ENCODE measurements at regions not wholly inside any gene's neighbourhood (a gene's known extent, or its start where the extent isn't known, plus 50 kb on each side); places are given as distances from the start of the nearest gene placed in this dataset.

DNA sequence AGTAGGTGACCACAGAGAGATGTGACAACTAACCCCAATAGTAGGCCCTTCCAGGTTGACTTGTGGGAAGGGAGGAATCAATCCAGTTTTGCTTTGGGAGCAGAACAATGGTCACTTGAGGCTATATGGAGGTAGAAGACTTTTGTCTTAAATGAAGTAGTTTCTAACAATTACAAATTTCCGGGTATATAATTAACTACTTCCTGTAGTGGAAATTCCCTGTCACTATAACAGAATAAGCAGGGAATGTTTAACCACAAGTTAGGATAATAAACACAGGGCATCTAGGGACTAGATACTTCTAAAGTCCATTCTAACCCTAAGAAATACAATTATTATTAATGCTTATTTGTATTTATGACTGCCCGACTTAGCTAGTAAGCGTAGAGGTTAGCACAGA is 99.0 kb upstream of the TRPC3 start:
- Histone ChIP-seq H3K9me3 (peaks cover 0 to 1% (median 0%) of the 10 kb centered on the region in 4 donors), H3K4me1 (peaks cover 0 to 3% (median 0%) of the 10 kb centered on the region in 4 donors), H3K36me3 (no peaks in the 10 kb centered on the region), H3K27me3 (no peaks in the 10 kb centered on the region), H3K4me3 (no peak overlapping the region), H3K27ac (replicated peaks in 1 of 4) (no peak overlapping the region)
- no peak for TF ChIP-seq POLR2AphosphoS5 (IDR thresholded peaks at IDR 0.05)
- no peak for TF ChIP-seq EP300 (IDR thresholded peaks at IDR 0.05)
- TF ChIP-seq, protein P1, sequence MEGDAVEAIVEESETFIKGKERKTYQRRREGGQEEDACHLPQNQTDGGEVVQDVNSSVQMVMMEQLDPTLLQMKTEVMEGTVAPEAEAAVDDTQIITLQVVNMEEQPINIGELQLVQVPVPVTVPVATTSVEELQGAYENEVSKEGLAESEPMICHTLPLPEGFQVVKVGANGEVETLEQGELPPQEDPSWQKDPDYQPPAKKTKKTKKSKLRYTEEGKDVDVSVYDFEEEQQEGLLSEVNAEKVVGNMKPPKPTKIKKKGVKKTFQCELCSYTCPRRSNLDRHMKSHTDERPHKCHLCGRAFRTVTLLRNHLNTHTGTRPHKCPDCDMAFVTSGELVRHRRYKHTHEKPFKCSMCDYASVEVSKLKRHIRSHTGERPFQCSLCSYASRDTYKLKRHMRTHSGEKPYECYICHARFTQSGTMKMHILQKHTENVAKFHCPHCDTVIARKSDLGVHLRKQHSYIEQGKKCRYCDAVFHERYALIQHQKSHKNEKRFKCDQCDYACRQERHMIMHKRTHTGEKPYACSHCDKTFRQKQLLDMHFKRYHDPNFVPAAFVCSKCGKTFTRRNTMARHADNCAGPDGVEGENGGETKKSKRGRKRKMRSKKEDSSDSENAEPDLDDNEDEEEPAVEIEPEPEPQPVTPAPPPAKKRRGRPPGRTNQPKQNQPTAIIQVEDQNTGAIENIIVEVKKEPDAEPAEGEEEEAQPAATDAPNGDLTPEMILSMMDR (IDR thresholded peaks at IDR 0.05) = no peak
- TF ChIP-seq POLR2A (IDR thresholded peaks at IDR 0.05; ENCODE audit: low read depth) = no peak
- intact Hi-C loops (cut with DNase I) = no loop called here
- 76% methylated on average over 3 of the region's 3 CpGs for WGBS
- DNase-seq (ENCODE audit: extremely low spot score) = no peak

DNA sequence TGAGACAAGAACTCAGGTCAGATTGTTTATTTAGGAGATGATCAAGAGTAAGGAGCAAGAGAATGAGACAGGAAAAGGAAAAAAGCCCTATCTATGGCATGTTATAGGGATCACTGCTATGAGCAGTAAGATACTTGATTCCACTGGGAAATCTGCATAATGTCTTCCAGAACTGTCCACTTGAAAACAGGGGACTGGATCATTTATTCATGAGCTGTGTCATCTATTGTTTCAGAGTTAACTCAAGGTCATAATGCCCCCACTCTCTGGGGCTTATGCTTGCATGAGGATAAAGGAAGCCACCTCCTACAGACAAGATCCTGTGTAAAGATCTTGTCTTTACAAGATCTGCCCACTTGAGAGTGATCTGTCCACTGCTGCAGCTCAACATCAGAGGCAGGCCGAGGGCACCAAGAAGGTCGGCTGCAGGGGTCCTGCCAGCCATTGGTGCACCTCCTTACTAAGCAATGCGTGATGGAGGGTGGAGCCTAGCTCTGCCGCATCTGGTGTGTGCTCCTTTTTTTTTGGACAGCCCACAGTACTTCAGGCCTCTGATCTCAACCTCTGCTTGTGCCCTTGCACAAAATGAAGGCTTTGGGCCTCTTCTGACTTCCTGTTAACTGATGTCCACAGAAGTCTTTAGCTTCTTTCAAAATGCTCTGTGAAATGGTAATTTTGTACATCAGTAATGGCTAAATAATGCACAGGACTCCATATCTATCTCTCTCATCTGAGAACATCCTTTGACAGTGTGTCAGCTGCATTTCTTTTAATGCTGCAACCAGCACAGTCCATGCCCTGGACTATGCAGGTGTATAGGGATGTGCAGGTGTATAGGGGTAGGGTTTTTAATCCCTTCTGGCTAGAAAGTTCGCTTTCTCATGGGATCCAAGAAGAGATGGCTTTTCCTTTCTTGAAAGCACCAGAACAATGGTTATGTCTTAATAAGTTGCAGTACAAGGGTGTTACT is 95.9 kb upstream of the TRPC3 start:
- intact Hi-C loops (cut with DNase I) = no loop called here
- no peak overlapping the region for H3K27ac ChIP-seq (replicated peaks in 1 of 4)
- DNase-seq (ENCODE audit: extremely low spot score) = no peak
- no peak for TF ChIP-seq POLR2AphosphoS5 (IDR thresholded peaks at IDR 0.05)
- TF ChIP-seq EP300 (IDR thresholded peaks at IDR 0.05) = no peak
- TF ChIP-seq POLR2A (IDR thresholded peaks at IDR 0.05; ENCODE audit: low read depth) = no peak
- TF ChIP-seq, protein P1 (IDR thresholded peaks at IDR 0.05) = no peak
- WGBS = 83% methylated on average over 5 of the region's 5 CpGs
- no peak overlapping the region for H3K4me3 ChIP-seq
- H3K4me1 ChIP-seq = peaks cover 0 to 3% (median 0%) of the 10 kb centered on the region in 4 donors
- H3K27me3 ChIP-seq = no peaks in the 10 kb centered on the region
- H3K36me3 ChIP-seq = no peaks in the 10 kb centered on the region
- H3K9me3 ChIP-seq = peaks cover 0 to 6% (median 0%) of the 10 kb centered on the region in 4 donors

DNA sequence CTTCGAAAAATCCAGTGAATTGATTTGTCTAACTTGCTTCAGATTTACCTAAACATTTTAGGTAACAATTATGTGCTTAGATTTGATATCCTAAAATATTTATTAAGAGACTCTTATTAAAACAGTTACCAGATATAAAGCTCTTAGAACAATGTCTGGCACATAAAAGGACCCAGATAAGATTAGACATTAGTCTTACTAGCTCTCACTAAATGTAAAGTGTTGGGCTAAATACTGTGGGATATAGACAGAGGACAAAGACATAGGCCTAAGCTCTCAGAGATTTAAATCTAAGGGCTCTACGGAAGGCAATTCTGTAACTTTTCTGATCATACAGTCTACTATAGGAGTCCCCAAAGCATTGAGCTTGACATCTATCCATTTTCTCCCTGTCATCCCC is 94.4 kb upstream of the TRPC3 start:
- no peak for TF ChIP-seq EP300 (IDR thresholded peaks at IDR 0.05)
- TF ChIP-seq POLR2AphosphoS5 (IDR thresholded peaks at IDR 0.05) = no peak
- TF ChIP-seq POLR2A (IDR thresholded peaks at IDR 0.05; ENCODE audit: low read depth) = no peak
- TF ChIP-seq, protein P1 (IDR thresholded peaks at IDR 0.05) = no peak
- intact Hi-C loops (cut with DNase I) = no loop called here
- Histone ChIP-seq H3K36me3 (no peaks in the 10 kb centered on the region), H3K4me1 (no peaks in the 10 kb centered on the region), H3K9me3 (peaks cover 0 to 6% (median 0%) of the 10 kb centered on the region in 4 donors), H3K27me3 (no peaks in the 10 kb centered on the region), H3K27ac (replicated peaks in 1 of 4) (no peak overlapping the region), H3K4me3 (no peak overlapping the region)
- DNase-seq (ENCODE audit: extremely low spot score) = no peak
- 97% methylated on average over 2 of the region's 2 CpGs for WGBS

GRCh38 chr4:122045533-122045932 is 93.7 kb upstream of the TRPC3 start:
- TF ChIP-seq, protein P1 (IDR thresholded peaks at IDR 0.05) = no peak
- TF ChIP-seq POLR2A (IDR thresholded peaks at IDR 0.05; ENCODE audit: low read depth) (no peak), POLR2AphosphoS5 (IDR thresholded peaks at IDR 0.05) (no peak), EP300 (IDR thresholded peaks at IDR 0.05) (no peak)
- Histone ChIP-seq H3K36me3 (no peaks in the 10 kb centered on the region), H3K27me3 (no peaks in the 10 kb centered on the region), H3K4me3 (no peak overlapping the region), H3K4me1 (no peaks in the 10 kb centered on the region), H3K9me3 (peaks cover 0 to 6% (median 0%) of the 10 kb centered on the region in 4 donors), H3K27ac (replicated peaks in 1 of 4) (no peak overlapping the region)
- DNase-seq (ENCODE audit: extremely low spot score) = no peak
- intact Hi-C loops (cut with DNase I) = no loop called here

Measured in esophagus muscularis mucosa (tissue), 4 donors.